Progenitor cell of endocrine pancreas (in vitro differentiated cells): ENCODE measurements at regions not wholly inside any gene's neighbourhood (a gene's known extent, or its start where the extent isn't known, plus 50 kb on each side); places are given as distances from the start of the nearest gene placed in this dataset.
A peak's percentile ranks its signal among the peaks of the same experiment; 100 is the strongest.

Source experiments
- DNase-seq: peaks from one replicate; pipeline ENCODE4 v3.0.0; 2021; ENCODE audit warnings: low spot score; ENCODE audit not compliant: unreplicated experiment
- H3K27ac Mint-ChIP-seq: 2 replicates; pipeline ENCODE4 v1.8.0; 2021; ENCODE audit warnings: mild to moderate bottlenecking, moderate library complexity, mixed read lengths
- H3K27me3 Mint-ChIP-seq: 2 replicates; pipeline ENCODE4 v1.8.0; 2021; ENCODE audit warnings: mixed read lengths
- H3K36me3 Mint-ChIP-seq: 2 replicates; pipeline ENCODE4 v1.8.0; 2022; ENCODE audit warnings: mixed read lengths; ENCODE audit not compliant: insufficient read depth
- H3K4me1 Mint-ChIP-seq: 2 replicates; pipeline ENCODE4 v1.8.0; 2021; ENCODE audit warnings: low read depth, mixed read lengths
- H3K4me3 Mint-ChIP-seq: 2 replicates; pipeline ENCODE4 v1.8.0; 2021; ENCODE audit warnings: low read depth, mild to moderate bottlenecking, moderate library complexity, mixed read lengths
- H3K9me3 Mint-ChIP-seq: 2 replicates; pipeline ENCODE4 v1.8.0; 2021; ENCODE audit warnings: low read depth, mixed read lengths
- CTCF ChIP-seq: fragments of 200-600 bp; sonication (generic); IDR thresholded peaks from one replicate; pipeline ENCODE4 v1.5.0; 2021; ENCODE audit warnings: antibody characterized with exemption, mild to moderate bottlenecking; ENCODE audit not compliant: unreplicated experiment

- DNase-seq: no peak
- Mint-ChIP-seq H3K27me3 (no peaks in the 10 kb centered on the region), H3K4me3 (no peak overlapping the region), H3K4me1 (peaks cover 3% of the 10 kb centered on the region), H3K27ac (peak overlapping the region; percentile 51), H3K9me3 (peaks cover 9% of the 10 kb centered on the region), H3K36me3 (no peaks in the 10 kb centered on the region)
- TF ChIP-seq CTCF: no peak
These were observed 408.4 kb upstream of the NMUR2 start for GRCh38 chr5:152813526-152813925.

GRCh38 chr5:152819891-152820290, 414.8 kb upstream of the NMUR2 start:
- no peaks in the 10 kb centered on the region for H3K4me1 Mint-ChIP-seq
- TF ChIP-seq CTCF: no peak

GRCh38 chr5:152824316-152824715, 419.2 kb upstream of the NMUR2 start:
- no peaks in the 10 kb centered on the region for H3K9me3 Mint-ChIP-seq
- no peak for DNase-seq
- H3K4me3 Mint-ChIP-seq: no peak overlapping the region
- H3K27ac Mint-ChIP-seq: no peak overlapping the region
- TF ChIP-seq CTCF: no peak
- no peaks in the 10 kb centered on the region for H3K27me3 Mint-ChIP-seq
- H3K4me1 Mint-ChIP-seq: no peaks in the 10 kb centered on the region
- H3K36me3 Mint-ChIP-seq: no peaks in the 10 kb centered on the region

More at GRCh38 chr5:152819891-152820290, 414.8 kb upstream of the NMUR2 start:
- H3K27ac Mint-ChIP-seq: no peak overlapping the region
- DNase-seq: no peak
- no peaks in the 10 kb centered on the region for H3K36me3 Mint-ChIP-seq
- no peak overlapping the region for H3K4me3 Mint-ChIP-seq
- H3K27me3 Mint-ChIP-seq: no peaks in the 10 kb centered on the region
- no peaks in the 10 kb centered on the region for H3K9me3 Mint-ChIP-seq

GRCh38 chr5:152838241-152838786, 433.2 kb upstream of the NMUR2 start:
- TF ChIP-seq CTCF: no peak
- Mint-ChIP-seq H3K4me3 (no peak overlapping the region), H3K27me3 (no peaks in the 10 kb centered on the region), H3K27ac (no peak overlapping the region), H3K4me1 (no peaks in the 10 kb centered on the region), H3K9me3 (no peaks in the 10 kb centered on the region), H3K36me3 (no peaks in the 10 kb centered on the region)
- no peak for DNase-seq

GRCh38 chr5:152844713-152845112, 439.6 kb upstream of the NMUR2 start:
- DNase-seq: no peak
- Mint-ChIP-seq H3K27ac (no peak overlapping the region), H3K4me1 (no peaks in the 10 kb centered on the region), H3K27me3 (no peaks in the 10 kb centered on the region), H3K4me3 (no peak overlapping the region), H3K9me3 (peaks cover 6% of the 10 kb centered on the region), H3K36me3 (no peaks in the 10 kb centered on the region)
- no peak for TF ChIP-seq CTCF
